ENCODE measurements at regions not wholly inside any gene's neighbourhood (a gene's known extent, or its start where the extent isn't known, plus 50 kb on each side); places are given as distances from the start of the nearest gene placed in this dataset.

DNA sequence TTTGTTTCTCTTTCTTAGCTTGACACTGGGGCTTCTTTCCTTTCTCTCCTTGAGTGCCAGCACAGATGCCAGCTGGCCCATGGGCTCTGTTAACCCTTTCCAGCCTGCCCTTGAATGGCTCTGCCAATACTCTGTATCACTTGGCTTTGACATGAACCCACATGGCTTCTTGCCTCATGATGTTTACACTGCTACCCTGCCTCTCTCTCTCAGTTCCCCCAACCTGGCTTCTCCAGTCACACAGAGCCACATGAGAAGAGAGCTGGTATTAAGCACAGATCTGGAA lies 262.4 kb downstream of the OMA1 start:
- TF ChIP-seq CTCF (conservative IDR thresholded peaks at IDR 0.05 in 1 of 2, IDR thresholded peaks at IDR 0.05 in 1 of 2; ENCODE audit: extremely low read depth in 1 of 2, insufficient read depth in 1 of 2, low read depth in 1 of 2, low read length in 2 of 2) (no peak), EZH2 (IDR thresholded peaks at IDR 0.05; ENCODE audit: borderline replicate concordance, low read length) (no peak)

Measured in mammary epithelial cell (primary cell).